ENCODE measurements at regions not wholly inside any gene's neighbourhood (a gene's known extent, or its start where the extent isn't known, plus 50 kb on each side); places are given as distances from the start of the nearest gene placed in this dataset.

DNA sequence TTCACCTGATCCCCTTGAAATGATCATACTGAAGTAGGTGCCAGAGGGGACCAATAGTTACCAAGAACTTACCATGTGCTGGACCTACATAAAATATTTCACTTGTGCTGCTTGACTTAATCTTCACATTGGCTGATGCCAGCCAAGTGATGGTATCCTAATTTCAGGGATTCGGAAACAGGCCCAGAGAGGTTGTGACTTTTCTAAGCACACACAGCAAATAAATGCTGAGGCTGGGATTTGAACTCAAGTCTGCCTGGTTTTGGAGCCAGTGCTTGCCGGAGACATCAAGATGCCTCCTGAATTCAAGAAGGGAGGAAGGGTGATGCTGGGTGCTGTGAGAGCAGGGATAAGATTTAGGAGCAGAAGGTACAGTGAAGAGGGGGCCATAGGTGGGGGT, 173.5 kb upstream of the LHX5 start:
- Mint-ChIP-seq H3K27ac (ENCODE audit: unreplicated experiment) (no peak overlapping the region), H3K4me3 (ENCODE audit: low read depth, unreplicated experiment) (no peak overlapping the region), H3K9me3 (ENCODE audit: low read depth, unreplicated experiment) (no peaks in the 10 kb centered on the region), H3K36me3 (ENCODE audit: insufficient read depth, unreplicated experiment) (no peaks in the 10 kb centered on the region), H3K4me1 (ENCODE audit: low read depth, unreplicated experiment) (no peaks in the 10 kb centered on the region), H3K27me3 (ENCODE audit: unreplicated experiment) (peaks cover 94% of the 10 kb centered on the region)
- no TSS peak for BruUV-seq (replicated peaks)
- no peak for DNase-seq
- TF ChIP-seq, protein P1, sequence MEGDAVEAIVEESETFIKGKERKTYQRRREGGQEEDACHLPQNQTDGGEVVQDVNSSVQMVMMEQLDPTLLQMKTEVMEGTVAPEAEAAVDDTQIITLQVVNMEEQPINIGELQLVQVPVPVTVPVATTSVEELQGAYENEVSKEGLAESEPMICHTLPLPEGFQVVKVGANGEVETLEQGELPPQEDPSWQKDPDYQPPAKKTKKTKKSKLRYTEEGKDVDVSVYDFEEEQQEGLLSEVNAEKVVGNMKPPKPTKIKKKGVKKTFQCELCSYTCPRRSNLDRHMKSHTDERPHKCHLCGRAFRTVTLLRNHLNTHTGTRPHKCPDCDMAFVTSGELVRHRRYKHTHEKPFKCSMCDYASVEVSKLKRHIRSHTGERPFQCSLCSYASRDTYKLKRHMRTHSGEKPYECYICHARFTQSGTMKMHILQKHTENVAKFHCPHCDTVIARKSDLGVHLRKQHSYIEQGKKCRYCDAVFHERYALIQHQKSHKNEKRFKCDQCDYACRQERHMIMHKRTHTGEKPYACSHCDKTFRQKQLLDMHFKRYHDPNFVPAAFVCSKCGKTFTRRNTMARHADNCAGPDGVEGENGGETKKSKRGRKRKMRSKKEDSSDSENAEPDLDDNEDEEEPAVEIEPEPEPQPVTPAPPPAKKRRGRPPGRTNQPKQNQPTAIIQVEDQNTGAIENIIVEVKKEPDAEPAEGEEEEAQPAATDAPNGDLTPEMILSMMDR (IDR thresholded peaks at IDR 0.05; ENCODE audit: unreplicated experiment) = no peak
- CTCF ChIA-PET = no interaction called here
- intact Hi-C loops (cut with micrococcal nuclease; ENCODE audit: unreplicated experiment) = loop anchor here (5.0 kb wide), 1 partner anchor 267 kb away; no protein-coding TSS in a partner anchor

DNA sequence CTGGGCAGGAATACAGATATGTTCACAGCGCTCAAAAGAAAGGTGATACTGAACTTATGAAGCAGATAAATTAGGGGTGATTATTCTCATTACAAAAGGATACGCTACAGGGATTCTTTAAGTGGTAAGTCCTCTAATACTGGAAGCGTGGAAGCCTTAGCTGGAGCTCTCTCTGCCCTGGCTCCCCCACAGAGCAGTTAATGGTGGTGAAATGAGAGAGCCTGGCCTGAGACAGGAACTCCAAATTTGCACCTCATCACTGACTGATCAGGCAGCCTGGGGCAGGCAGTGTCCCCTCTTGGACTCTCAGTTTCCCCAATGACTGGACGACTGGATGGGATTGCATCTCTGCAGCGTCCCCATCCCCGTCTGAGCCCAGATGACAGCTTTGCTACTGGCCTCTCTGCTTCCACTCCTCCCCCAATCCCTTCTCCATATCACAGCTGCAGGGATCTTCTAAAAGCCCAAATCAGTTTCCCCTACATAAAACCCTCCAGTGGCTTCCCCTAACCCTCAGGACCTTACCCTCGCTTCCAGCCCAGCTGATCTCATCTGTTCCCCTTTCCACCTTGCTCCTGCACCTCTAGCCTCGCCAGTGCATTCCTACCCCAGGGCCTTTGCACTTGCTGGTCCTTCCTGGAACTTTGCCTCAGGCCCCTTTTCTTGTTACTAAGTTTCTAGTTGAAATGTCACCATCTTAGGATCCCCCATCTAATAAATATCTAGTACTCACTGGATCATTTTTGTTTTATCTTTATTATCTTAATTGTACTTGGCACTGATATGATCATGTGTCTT, 171.7 kb upstream of the LHX5 start:
- DNase-seq = no peak
- TF ChIP-seq, protein P1 (IDR thresholded peaks at IDR 0.05; ENCODE audit: unreplicated experiment) = no peak
- no peaks in the 10 kb centered on the region for H3K36me3 Mint-ChIP-seq (ENCODE audit: insufficient read depth, unreplicated experiment)
- CTCF ChIA-PET = no interaction called here
- no peak overlapping the region for H3K27ac Mint-ChIP-seq (ENCODE audit: unreplicated experiment)
- peaks cover 90% of the 10 kb centered on the region for H3K27me3 Mint-ChIP-seq (ENCODE audit: unreplicated experiment)
- intact Hi-C loops (cut with micrococcal nuclease; ENCODE audit: unreplicated experiment) = no loop called here
- BruUV-seq (replicated peaks) = no TSS peak
- H3K9me3 Mint-ChIP-seq (ENCODE audit: low read depth, unreplicated experiment) = no peaks in the 10 kb centered on the region
- no peak overlapping the region for H3K4me3 Mint-ChIP-seq (ENCODE audit: low read depth, unreplicated experiment)
- H3K4me1 Mint-ChIP-seq (ENCODE audit: low read depth, unreplicated experiment) = no peaks in the 10 kb centered on the region

DNA sequence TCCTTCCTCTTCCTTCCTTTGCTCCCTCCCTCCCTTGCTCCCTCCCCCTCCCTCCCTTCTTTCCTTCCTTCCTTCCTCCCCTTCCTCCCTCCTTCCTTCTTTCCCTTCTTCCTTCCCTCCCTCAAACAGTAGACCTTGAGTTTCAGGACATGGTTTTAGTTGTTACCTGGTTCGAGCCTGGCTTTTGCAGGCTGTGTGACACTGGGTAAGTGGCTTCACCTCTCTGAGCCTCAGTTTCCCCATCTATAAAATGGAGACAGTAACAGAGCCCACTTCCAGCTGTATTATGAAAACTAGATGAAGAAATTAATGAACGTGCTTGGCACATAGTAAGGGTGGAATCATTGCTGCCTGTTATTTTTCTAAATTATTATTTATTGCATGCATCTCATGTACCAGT, 171.0 kb upstream of the LHX5 start:
- DNase-seq = no peak
- Mint-ChIP-seq H3K4me1 (ENCODE audit: low read depth, unreplicated experiment) (no peaks in the 10 kb centered on the region), H3K4me3 (ENCODE audit: low read depth, unreplicated experiment) (no peak overlapping the region), H3K27me3 (ENCODE audit: unreplicated experiment) (peaks cover 88% of the 10 kb centered on the region), H3K27ac (ENCODE audit: unreplicated experiment) (no peak overlapping the region), H3K36me3 (ENCODE audit: insufficient read depth, unreplicated experiment) (no peaks in the 10 kb centered on the region), H3K9me3 (ENCODE audit: low read depth, unreplicated experiment) (no peaks in the 10 kb centered on the region)
- TF ChIP-seq, protein P1 (IDR thresholded peaks at IDR 0.05; ENCODE audit: unreplicated experiment) = no peak
- CTCF ChIA-PET = no interaction called here
- no TSS peak for BruUV-seq (replicated peaks)
- intact Hi-C loops (cut with micrococcal nuclease; ENCODE audit: unreplicated experiment) = no loop called here

DNA sequence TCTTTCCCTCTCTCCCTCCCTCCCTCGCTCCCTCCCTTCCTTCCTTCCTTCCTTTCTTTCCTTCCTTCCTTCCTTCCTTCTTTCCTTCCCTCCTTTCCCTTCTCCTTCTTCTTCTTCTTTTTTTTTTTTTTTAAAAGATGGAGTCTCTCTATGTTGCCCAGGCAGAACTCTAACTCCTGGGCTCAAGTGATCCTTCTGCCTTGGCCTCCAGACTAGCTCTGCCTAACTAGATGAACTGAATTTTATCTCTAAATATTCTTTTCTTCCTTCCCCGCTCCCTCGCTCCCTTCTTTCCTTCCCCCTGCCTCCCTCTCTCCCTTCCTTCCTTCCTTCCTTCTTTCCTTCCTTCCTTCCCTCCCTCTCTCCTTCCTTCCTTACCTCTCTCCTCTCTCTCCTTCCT, 170.5 kb upstream of the LHX5 start:
- Mint-ChIP-seq H3K9me3 (ENCODE audit: low read depth, unreplicated experiment) (no peaks in the 10 kb centered on the region), H3K4me3 (ENCODE audit: low read depth, unreplicated experiment) (no peak overlapping the region), H3K36me3 (ENCODE audit: insufficient read depth, unreplicated experiment) (no peaks in the 10 kb centered on the region), H3K27ac (ENCODE audit: unreplicated experiment) (no peak overlapping the region), H3K27me3 (ENCODE audit: unreplicated experiment) (peaks cover 83% of the 10 kb centered on the region), H3K4me1 (ENCODE audit: low read depth, unreplicated experiment) (no peaks in the 10 kb centered on the region)
- no TSS peak for BruUV-seq (replicated peaks)
- DNase-seq = no peak
- intact Hi-C loops (cut with micrococcal nuclease; ENCODE audit: unreplicated experiment) = no loop called here
- TF ChIP-seq, protein P1 (IDR thresholded peaks at IDR 0.05; ENCODE audit: unreplicated experiment) = no peak
- CTCF ChIA-PET = no interaction called here

All from Calu3 (cell line).